ENCODE measurements at regions not wholly inside any gene's neighbourhood (a gene's known extent, or its start where the extent isn't known, plus 50 kb on each side); places are given as distances from the start of the nearest gene placed in this dataset.

GRCh38 chr16:47938272-47938671 lies 217.5 kb downstream of the ABCC12 start:
- no peak for TF ChIP-seq POLR2AphosphoS5 (IDR thresholded peaks at IDR 0.05; ENCODE audit: low read depth, low read length)
- TF ChIP-seq TAF1 (IDR thresholded peaks at IDR 0.05; ENCODE audit: low read depth, low read length) = no peak
- TF ChIP-seq POLR2A (IDR thresholded peaks at IDR 0.05; ENCODE audit: low read depth, low read length) = no peak
- peak; percentile 13; the same call in 1 of the 2 replicates for TF ChIP-seq SPI1 (IDR thresholded peaks at IDR 0.05; ENCODE audit: low read depth, low read length)
- no peak for TF ChIP-seq POU2F2 (IDR thresholded peaks at IDR 0.05; ENCODE audit: low read depth, low read length)
- TF ChIP-seq PAX5 (IDR thresholded peaks at IDR 0.05; ENCODE audit: insufficient read depth, low read length, severe bottlenecking) = no peak
